SK-N-SH treated with all-trans-retinoic acid at 6 μM for 48 hours (cell line): ENCODE measurements at regions not wholly inside any gene's neighbourhood (a gene's known extent, or its start where the extent isn't known, plus 50 kb on each side); places are given as distances from the start of the nearest gene placed in this dataset.

ENCODE experiments used
- ATAC-seq: fragments of 200-7000 bp; cut with Tn5 transposase; 3 replicates; pipeline ENCODE4 v1.9.1; 2020; ENCODE audit warnings: mild to moderate bottlenecking, moderate library complexity
- ARNTL ChIP-seq: fragments of 450-650 bp; formaldehyde crosslinking; IDR thresholded peaks from 2 replicates; pipeline ENCODE4 v1.5.0; 2020; ENCODE audit warnings: low read depth, mild to moderate bottlenecking, moderate library complexity, borderline replicate concordance
- BACH2 ChIP-seq: fragments of 250-450 bp; sonication (Bioruptor Pico); IDR thresholded peaks from 2 replicates; pipeline ENCODE4 v1.9.0; 2021; ENCODE audit warnings: mild to moderate bottlenecking, borderline replicate concordance
- CREB5 ChIP-seq: fragments of 250-450 bp; sonication (Bioruptor Pico); IDR thresholded peaks from 2 replicates; pipeline ENCODE4 v1.5.1; 2020; ENCODE audit warnings: low read depth, mild to moderate bottlenecking, moderate library complexity
- CSDC2 ChIP-seq: fragments of 250-450 bp; sonication (Bioruptor Pico); IDR thresholded peaks from 2 replicates; pipeline ENCODE4 v1.5.0; 2020; ENCODE audit warnings: mild to moderate bottlenecking, moderate library complexity
- CSRNP3 ChIP-seq: fragments of 250-450 bp; sonication (Bioruptor Pico); IDR thresholded peaks from 2 replicates; pipeline ENCODE4 v1.5.1; 2021; ENCODE audit warnings: mild to moderate bottlenecking, moderate library complexity
- ESRRG ChIP-seq: fragments of 250-450 bp; sonication (Bioruptor Pico); IDR thresholded peaks from 2 replicates; pipeline ENCODE4 v1.6.1; 2021; ENCODE audit warnings: mild to moderate bottlenecking
- GLIS3 ChIP-seq: fragments of 250-450 bp; sonication (Bioruptor Pico); IDR thresholded peaks from 2 replicates; pipeline ENCODE4 v1.5.0; 2020; ENCODE audit warnings: mild to moderate bottlenecking, moderate library complexity
- OSR1 ChIP-seq: fragments of 250-450 bp; sonication (Bioruptor Pico); IDR thresholded peaks from 2 replicates; pipeline ENCODE4 v1.8.0; 2022; ENCODE audit warnings: moderate library complexity, mild to moderate bottlenecking, inconsistent platforms
- PATZ1 ChIP-seq: fragments of 250-450 bp; sonication (Bioruptor Pico); IDR thresholded peaks from 2 replicates; pipeline ENCODE4 v1.8.0; 2020; ENCODE audit warnings: mild to moderate bottlenecking, moderate library complexity, borderline replicate concordance
- POU6F1 ChIP-seq: fragments of 250-450 bp; sonication (Bioruptor Pico); IDR thresholded peaks from 2 replicates; pipeline ENCODE4 v1.8.0; 2021; ENCODE audit warnings: low read depth, mild to moderate bottlenecking, moderate library complexity, borderline replicate concordance
- PPARA ChIP-seq: fragments of 250-450 bp; sonication (Bioruptor Pico); IDR thresholded peaks from 2 replicates; pipeline ENCODE4 v1.5.0; 2020; ENCODE audit warnings: mild to moderate bottlenecking, borderline replicate concordance
- RARB ChIP-seq: fragments of 250-450 bp; sonication (Bioruptor Pico); IDR thresholded peaks from 2 replicates; pipeline ENCODE4 v1.8.0; 2021; ENCODE audit warnings: mild to moderate bottlenecking, moderate library complexity
- SNAI2 ChIP-seq: fragments of 250-450 bp; sonication (Bioruptor Pico); IDR thresholded peaks from 2 replicates; pipeline ENCODE4 v1.5.0; 2020; ENCODE audit warnings: mild to moderate bottlenecking, moderate library complexity
- TCF4 ChIP-seq: fragments of 250-450 bp; sonication (Bioruptor Pico); IDR thresholded peaks from 2 replicates; pipeline ENCODE4 v1.8.0; 2021; ENCODE audit warnings: mild to moderate bottlenecking, moderate library complexity, borderline replicate concordance
- TOX ChIP-seq: fragments of 250-450 bp; sonication (Bioruptor Pico); IDR thresholded peaks from 2 replicates; pipeline ENCODE4 v1.8.0; 2021; ENCODE audit warnings: mild to moderate bottlenecking, moderate library complexity, borderline replicate concordance
- TSHZ2 ChIP-seq: fragments of 250-450 bp; sonication (Bioruptor Pico); IDR thresholded peaks from 2 replicates; pipeline ENCODE4 v1.5.0; 2020; ENCODE audit warnings: mild to moderate bottlenecking, moderate library complexity
- ZC3H10 ChIP-seq: fragments of 250-450 bp; sonication (Bioruptor Pico); IDR thresholded peaks from 2 replicates; pipeline ENCODE4 v1.5.1; 2021; ENCODE audit warnings: mild to moderate bottlenecking, moderate library complexity
- ZFP30 ChIP-seq: fragments of 450-650 bp; formaldehyde crosslinking; IDR thresholded peaks from 2 replicates; pipeline ENCODE4 v1.5.0; 2022; ENCODE audit warnings: mild to moderate bottlenecking, moderate library complexity
- ZNF565 ChIP-seq: fragments of 450-650 bp; formaldehyde crosslinking; conservative IDR thresholded peaks from 2 replicates; pipeline ENCODE4 v1.5.0; 2020; ENCODE audit warnings: low read depth, mild to moderate bottlenecking, moderate library complexity
- ZNF70 ChIP-seq: fragments of 450-650 bp; formaldehyde crosslinking; IDR thresholded peaks from 2 replicates; pipeline ENCODE4 v1.5.0; 2020; ENCODE audit warnings: mild to moderate bottlenecking, moderate library complexity
- ZNF8 ChIP-seq: fragments of 450-650 bp; formaldehyde crosslinking; IDR thresholded peaks from 2 replicates; pipeline ENCODE4 v1.5.0; 2020; ENCODE audit warnings: mild to moderate bottlenecking, moderate library complexity

GRCh38 chr6:54474898-54475297 is 166.7 kb downstream of the TINAG start:
- ATAC-seq = no peak
- TF ChIP-seq SNAI2 = no peak
- no peak for TF ChIP-seq BACH2 (CRISPR knock-in tag)
- TF ChIP-seq TOX (CRISPR knock-in tag) = no peak
- TF ChIP-seq ZNF565 (CRISPR knock-in tag) = no peak
- TF ChIP-seq ESRRG (CRISPR knock-in tag) = no peak
- no peak for TF ChIP-seq TCF4 (CRISPR knock-in tag)
- no peak for TF ChIP-seq ZC3H10 (CRISPR knock-in tag)
- TF ChIP-seq CREB5 = no peak
- TF ChIP-seq GLIS3 (CRISPR knock-in tag) = no peak
- no peak for TF ChIP-seq ZNF8 (CRISPR knock-in tag)
- TF ChIP-seq CSRNP3 (CRISPR knock-in tag) = no peak
- TF ChIP-seq ZFP30 = no peak
- TF ChIP-seq RARB = no peak
- TF ChIP-seq PPARA (CRISPR knock-in tag) = no peak

GRCh38 chr6:54481091-54481490 is 172.8 kb downstream of the TINAG start:
- no peak for TF ChIP-seq SNAI2
- TF ChIP-seq CREB5 = no peak
- TF ChIP-seq TSHZ2 (CRISPR knock-in tag) = no peak
- no peak for TF ChIP-seq ZNF565 (CRISPR knock-in tag)
- no peak for TF ChIP-seq CSRNP3 (CRISPR knock-in tag)
- ATAC-seq = no peak

- TF ChIP-seq ZNF70 = no peak
- no peak for TF ChIP-seq PATZ1 (CRISPR knock-in tag)
- TF ChIP-seq ZNF8 (CRISPR knock-in tag) = no peak
- no peak for TF ChIP-seq TSHZ2 (CRISPR knock-in tag)
- no peak for TF ChIP-seq OSR1
- no peak for TF ChIP-seq ESRRG (CRISPR knock-in tag)
- TF ChIP-seq ARNTL (CRISPR knock-in tag) = no peak
- TF ChIP-seq POU6F1 (CRISPR knock-in tag) = no peak
- no peak for TF ChIP-seq TCF4 (CRISPR knock-in tag)
- no peak for TF ChIP-seq CSDC2
- TF ChIP-seq SNAI2 = no peak
- ATAC-seq = no peak
Observed at GRCh38 chr6:54491431-54491830, 183.2 kb downstream of the TINAG start.
